DOHH2 (cell line): ENCODE measurements at regions not wholly inside any gene's neighbourhood (a gene's known extent, or its start where the extent isn't known, plus 50 kb on each side); places are given as distances from the start of the nearest gene placed in this dataset.

Experiments used
- H3F3A ChIP-seq: fragments of 200-600 bp; sonication (generic), shearing (Covaris generic); 2 replicates; pipeline ENCODE4 v1.6.0; 2016; ENCODE audit warnings: antibody characterized with exemption, mild to moderate bottlenecking; ENCODE audit not compliant: control insufficient read depth, insufficient read depth
- H3K27ac ChIP-seq: fragments of 200-600 bp; sonication (generic); 2 replicates; pipeline ENCODE4 v1.5.1; 2014; ENCODE audit warnings: low read depth, mild to moderate bottlenecking, low read length, moderate library complexity
- H3K27me3 ChIP-seq: fragments of 200-600 bp; sonication (generic); 2 replicates; pipeline ENCODE4 v1.6.1; 2014; ENCODE audit warnings: mild to moderate bottlenecking, low read length, mixed read lengths; ENCODE audit not compliant: control insufficient read depth
- H3K36me3 ChIP-seq: fragments of 200-600 bp; sonication (generic); 2 replicates; pipeline ENCODE4 v1.6.1; 2014; ENCODE audit warnings: mild to moderate bottlenecking, low read length, moderate library complexity, mixed read lengths; ENCODE audit not compliant: control insufficient read depth
- H3K4me1 ChIP-seq: fragments of 200-600 bp; sonication (generic); 2 replicates; pipeline ENCODE4 v1.6.1; 2014; ENCODE audit warnings: mild to moderate bottlenecking, low read length, mixed read lengths; ENCODE audit not compliant: control insufficient read depth
- H3K4me2 ChIP-seq: fragments of 200-600 bp; sonication (generic); 2 replicates; pipeline ENCODE4 v1.6.0; 2014; ENCODE audit warnings: mild to moderate bottlenecking, low read length, moderate library complexity
- H3K4me3 ChIP-seq: fragments of 200-600 bp; sonication (generic); 2 replicates; pipeline ENCODE4 v1.5.1; 2014; ENCODE audit warnings: mild to moderate bottlenecking, low read length, mixed read lengths
- H3K79me2 ChIP-seq: fragments of 200-600 bp; sonication (generic); 2 replicates; pipeline ENCODE4 v1.6.1; 2014; ENCODE audit warnings: mild to moderate bottlenecking, low read length, mixed read lengths; ENCODE audit not compliant: control insufficient read depth
- H3K9me2 ChIP-seq: fragments of 200-600 bp; sonication (generic); replicated peaks from 2 replicates; pipeline ENCODE4 v1.6.1; 2014; ENCODE audit warnings: mild to moderate bottlenecking, low read length, mixed read lengths; ENCODE audit not compliant: control insufficient read depth
- H3K9me3 ChIP-seq: fragments of 200-600 bp; sonication (generic); 2 replicates; pipeline ENCODE4 v1.6.1; 2014; ENCODE audit warnings: antibody characterized with exemption, low read length, mixed read lengths; ENCODE audit not compliant: control insufficient read depth, insufficient read depth
- H4K20me1 ChIP-seq: fragments of 200-600 bp; sonication (generic); 2 replicates; pipeline ENCODE4 v1.6.0; 2014; ENCODE audit warnings: low read depth, mild to moderate bottlenecking, antibody characterized with exemption, low read length, moderate library complexity; ENCODE audit not compliant: control insufficient read depth, insufficient read depth
- CTCF ChIP-seq: fragments of 200-600 bp; sonication (generic); IDR thresholded peaks from one replicate; pipeline ENCODE4 v1.5.1; 2014; ENCODE audit warnings: antibody characterized with exemption, mild to moderate bottlenecking, low read depth, low read length; ENCODE audit not compliant: poor library complexity, severe bottlenecking
- EZH2phosphoT487 ChIP-seq: fragments of 200-600 bp; sonication (generic); IDR thresholded peaks from 2 replicates; pipeline ENCODE4 v1.6.1; 2017; ENCODE audit warnings: borderline replicate concordance, mild to moderate bottlenecking, antibody characterized with exemption, low read length, moderate library complexity, mixed read lengths

GRCh38 chr1:229186373-229187056 lies 84.4 kb upstream of the RAB4A start:
- no peaks in the 10 kb centered on the region for H4K20me1 ChIP-seq
- no peaks in the 10 kb centered on the region for H3K9me3 ChIP-seq
- H3K36me3 ChIP-seq, result no peaks in the 10 kb centered on the region
- H3K4me3 ChIP-seq, result no peak overlapping the region
- H3K27me3 ChIP-seq, result peaks cover 7% of the 10 kb centered on the region
- no peaks in the 10 kb centered on the region for H3K79me2 ChIP-seq
- no peaks in the 10 kb centered on the region for H3K9me2 ChIP-seq
- H3F3A ChIP-seq, result no peaks in the 10 kb centered on the region
- no peak for TF ChIP-seq CTCF
- TF ChIP-seq EZH2phosphoT487, result no peak
- H3K4me2 ChIP-seq, result no peak overlapping the region
- no peak overlapping the region for H3K27ac ChIP-seq
- H3K4me1 ChIP-seq, result no peaks in the 10 kb centered on the region

- no peak overlapping the region for H3K27ac ChIP-seq
- H3K9me3 ChIP-seq, result no peaks in the 10 kb centered on the region
- no peaks in the 10 kb centered on the region for H3K4me1 ChIP-seq
- H3K79me2 ChIP-seq, result no peaks in the 10 kb centered on the region
- no peaks in the 10 kb centered on the region for H3K36me3 ChIP-seq
- no peaks in the 10 kb centered on the region for H3F3A ChIP-seq
- no peak overlapping the region for H3K4me2 ChIP-seq
- TF ChIP-seq EZH2phosphoT487 (no peak), CTCF (no peak)
- no peaks in the 10 kb centered on the region for H3K9me2 ChIP-seq
- H4K20me1 ChIP-seq, result no peaks in the 10 kb centered on the region
- no peak overlapping the region for H3K4me3 ChIP-seq
- peaks cover 7% of the 10 kb centered on the region for H3K27me3 ChIP-seq
Measured at GRCh38 chr1:229190057-229190575, 80.8 kb upstream of the RAB4A start.

- H3K9me3 ChIP-seq, result no peaks in the 10 kb centered on the region
- no peak overlapping the region for H3K4me3 ChIP-seq
- no peak overlapping the region for H3K27ac ChIP-seq
- no peaks in the 10 kb centered on the region for H3F3A ChIP-seq
- no peaks in the 10 kb centered on the region for H4K20me1 ChIP-seq
- peaks cover 7% of the 10 kb centered on the region for H3K27me3 ChIP-seq
- H3K9me2 ChIP-seq, result no peaks in the 10 kb centered on the region
- no peaks in the 10 kb centered on the region for H3K36me3 ChIP-seq
- no peaks in the 10 kb centered on the region for H3K79me2 ChIP-seq
- TF ChIP-seq EZH2phosphoT487, result no peak
- TF ChIP-seq CTCF, result no peak
- H3K4me1 ChIP-seq, result no peaks in the 10 kb centered on the region
- H3K4me2 ChIP-seq, result no peak overlapping the region
Measured at GRCh38 chr1:229191066-229191674, 79.7 kb upstream of the RAB4A start.
